HepG2 (cell line): ENCODE measurements at regions not wholly inside any gene's neighbourhood (a gene's known extent, or its start where the extent isn't known, plus 50 kb on each side); places are given as distances from the start of the nearest gene placed in this dataset.

Experiments
- ATAC-seq: fragments of 200-7000 bp; cut with Tn5 transposase; 3 replicates; pipeline ENCODE4 v1.9.1; 2020; ENCODE audit warnings: mild to moderate bottlenecking, moderate library complexity
- BruUV-seq: library from RNA; stranded (reverse); fragments of 400-500 nt; replicated peaks from 2 replicates; lab custom pipeline; 2021; lab: Mats Ljungman, UMichigan
- CTCF ChIA-PET: fragments of 300-600 bp; formaldehyde crosslinking; extraction: SDS; loops from one replicate; lab custom pipeline; 2021; ENCODE audit warnings: low total read pairs, inconsistent platforms, low intra/inter-chr PET ratio; lab: Yijun Ruan, JAX
- POLR2A ChIA-PET: fragments of 350-600 bp; sonication (Branson Sonifier 250); formaldehyde crosslinking; loops from one replicate; lab custom pipeline; 2020; ENCODE audit warnings: antibody characterized with exemption, inconsistent platforms; lab: Yijun Ruan, JAX
- DNase-seq: peaks from one replicate; pipeline ENCODE4 v3.0.0-alpha.2; 2015; ENCODE audit warnings: low spot score
- FAIRE-seq: peaks from 3 replicates; lab custom pipeline; 2011; peaks lifted over from hg19 to GRCh38; lab: Jason Lieb, UNC
- H2AFZ ChIP-seq: one replicate; pipeline ENCODE4 v1.6.1; 2011; ENCODE audit warnings: low read length, inconsistent platforms
- H3K27ac ChIP-seq: fragments of 300-600 bp; 3 replicates; pipeline ENCODE4 v1.8.0; 2011; ENCODE audit warnings: mixed run types, mild to moderate bottlenecking, mixed read lengths, low read length, inconsistent platforms; ENCODE audit not compliant: insufficient read depth; ENCODE audit errors: extremely low read length
- H3K27me3 ChIP-seq, 2 experiments: fragments of 200-600 bp in 1 of 2; 2 replicates in 1 of 2; 3 replicates in 1 of 2; pipeline versions ENCODE4 v1.6.0 to v1.8.0; 2011; ENCODE audit warnings: low read length in 2 of 2, mild to moderate bottlenecking in 2 of 2, moderate library complexity in 2 of 2, inconsistent platforms in 1 of 2; ENCODE audit not compliant: insufficient read depth in 2 of 2, control insufficient read depth in 1 of 2
- H3K36me3 ChIP-seq, 2 experiments: fragments of 200-600 bp in 1 of 2; replicated peaks in 1 of 2; 2 replicates in 1 of 2; 3 replicates in 1 of 2; pipeline versions ENCODE4 v1.5.1 to v1.8.0; 2011; ENCODE audit warnings: low read length in 2 of 2, inconsistent platforms in 1 of 2; ENCODE audit not compliant: insufficient read depth in 2 of 2, control insufficient read depth in 1 of 2
- H3K4me1 ChIP-seq: 2 replicates; pipeline ENCODE4 v1.5.1; 2012; ENCODE audit warnings: low read length, inconsistent platforms; ENCODE audit not compliant: insufficient read depth
- H3K4me2 ChIP-seq: 2 replicates; pipeline ENCODE4 v1.6.0; 2011; ENCODE audit warnings: low read depth, low read length, inconsistent platforms
- H3K4me3 ChIP-seq, 3 experiments: fragments of 200-600 bp in 1 of 3; sonication (generic), shearing (Covaris generic) in 1 of 3; replicated peaks in 1 of 3; 2 replicates each; pipeline ENCODE4 v1.5.1; 2011 to 2016; ENCODE audit warnings: low read length in 3 of 3, inconsistent platforms in 2 of 3, low read depth in 2 of 3, mild to moderate bottlenecking in 2 of 3, control low read depth in 1 of 3, mixed read lengths in 1 of 3; ENCODE audit not compliant: insufficient read depth in 1 of 3
- H3K79me2 ChIP-seq: one replicate; pipeline ENCODE4 v1.6.1; 2011; ENCODE audit warnings: low read length, inconsistent platforms; ENCODE audit not compliant: insufficient read depth
- H3K9ac ChIP-seq: 2 replicates; pipeline ENCODE4 v1.6.0; 2011; ENCODE audit warnings: mild to moderate bottlenecking, low read depth, low read length, inconsistent platforms; ENCODE audit not compliant: insufficient read depth
- H3K9me3 ChIP-seq: 2 replicates; pipeline ENCODE4 v1.5.1; 2012; ENCODE audit warnings: mild to moderate bottlenecking, low read length
- H4K20me1 ChIP-seq: 2 replicates; pipeline ENCODE4 v1.6.0; 2011; ENCODE audit warnings: inconsistent platforms, mild to moderate bottlenecking, low read length, moderate library complexity; ENCODE audit not compliant: insufficient read depth
- KLF13 ChIP-seq: sonication (generic); formaldehyde crosslinking; IDR thresholded peaks from 2 replicates; pipeline ENCODE4 v1.4.0; 2020; ENCODE audit warnings: mild to moderate bottlenecking, missing genetic modification reagents
- PHF20 ChIP-seq: sonication (generic); formaldehyde crosslinking; IDR thresholded peaks from 2 replicates; pipeline ENCODE4 v1.5.0; 2020; ENCODE audit warnings: mild to moderate bottlenecking, missing genetic modification reagents
- RAD51 ChIP-seq: fragments of 450-650 bp; IDR thresholded peaks from 2 replicates; pipeline ENCODE4 v1.6.1; 2016; ENCODE audit warnings: borderline replicate concordance
- SMARCC2 ChIP-seq: fragments of 450-650 bp; IDR thresholded peaks from 2 replicates; pipeline ENCODE4 v1.6.1; 2017; ENCODE audit warnings: antibody characterized with exemption, mild to moderate bottlenecking
- STAG1 ChIP-seq: sonication (generic); formaldehyde crosslinking; IDR thresholded peaks from 2 replicates; pipeline ENCODE4 v1.4.0; 2020; ENCODE audit warnings: missing genetic modification reagents
- STAT5B ChIP-seq: sonication (generic); formaldehyde crosslinking; IDR thresholded peaks from 2 replicates; pipeline ENCODE4 v1.4.0; 2020; ENCODE audit warnings: missing genetic modification reagents
- TCF7L2 ChIP-seq: IDR thresholded peaks from 2 replicates; pipeline ENCODE4 v1.6.1; 2011; ENCODE audit warnings: mild to moderate bottlenecking, low read depth, low read length, moderate library complexity
- ZNF256 ChIP-seq: sonication (generic); formaldehyde crosslinking; conservative IDR thresholded peaks from 2 replicates; pipeline ENCODE4 v1.4.0; 2020; ENCODE audit warnings: missing genetic modification reagents
- ZNF33B ChIP-seq: sonication (generic); formaldehyde crosslinking; IDR thresholded peaks from 2 replicates; pipeline ENCODE4 v1.5.1; 2020; ENCODE audit warnings: mild to moderate bottlenecking, missing genetic modification reagents
- ZNF652 ChIP-seq: IDR thresholded peaks from 2 replicates; pipeline ENCODE4 v1.6.1; 2016; ENCODE audit warnings: low read depth, borderline replicate concordance
- ZSCAN25 ChIP-seq: sonication (generic); formaldehyde crosslinking; IDR thresholded peaks from 2 replicates; pipeline ENCODE4 v1.8.0; 2022; ENCODE audit warnings: mild to moderate bottlenecking, missing genetic modification reagents
- WGBS: methylation state at CpG from one replicate; pipeline ENCODE4 v1.1.6; 2017; ENCODE audit warnings: low lambda C conversion rate; 5-methylcytosine and 5-hydroxymethylcytosine counted together
- in situ Hi-C: cut with HindIII; loops from 2 replicates; pipeline ENCODE4 v1.10.0; 2017; ENCODE audit warnings: low pct_unique_long_range_greater_than_20kb; ENCODE audit not compliant: extremely low pct_ligation_motif_present
- intact Hi-C: fragments of 100-400 bp; cut with micrococcal nuclease; formaldehyde crosslinking; loops from one replicate; pipeline ENCODE4 v1.10.0; 2022; ENCODE audit not compliant: unreplicated experiment
- TF ChIP-seq, protein P1 (sequence below): sonication (generic); formaldehyde crosslinking; IDR thresholded peaks from 2 replicates; pipeline ENCODE4 v1.4.0; 2020; ENCODE audit warnings: mild to moderate bottlenecking, missing genetic modification reagents, borderline replicate concordance
- TF ChIP-seq, protein P2 (sequence below): fragments of 450-650 bp; IDR thresholded peaks from 2 replicates; pipeline ENCODE4 v1.6.1; 2017
- TF ChIP-seq, protein P3 (sequence below): sonication (generic); formaldehyde crosslinking; IDR thresholded peaks from 2 replicates; pipeline ENCODE4 v1.8.1; 2023; ENCODE audit warnings: mild to moderate bottlenecking, missing genetic modification reagents

GRCh38 chr19:23542562-23542961 is 144.4 kb downstream of the ZNF675 start (continued):
- TF ChIP-seq, protein P1, sequence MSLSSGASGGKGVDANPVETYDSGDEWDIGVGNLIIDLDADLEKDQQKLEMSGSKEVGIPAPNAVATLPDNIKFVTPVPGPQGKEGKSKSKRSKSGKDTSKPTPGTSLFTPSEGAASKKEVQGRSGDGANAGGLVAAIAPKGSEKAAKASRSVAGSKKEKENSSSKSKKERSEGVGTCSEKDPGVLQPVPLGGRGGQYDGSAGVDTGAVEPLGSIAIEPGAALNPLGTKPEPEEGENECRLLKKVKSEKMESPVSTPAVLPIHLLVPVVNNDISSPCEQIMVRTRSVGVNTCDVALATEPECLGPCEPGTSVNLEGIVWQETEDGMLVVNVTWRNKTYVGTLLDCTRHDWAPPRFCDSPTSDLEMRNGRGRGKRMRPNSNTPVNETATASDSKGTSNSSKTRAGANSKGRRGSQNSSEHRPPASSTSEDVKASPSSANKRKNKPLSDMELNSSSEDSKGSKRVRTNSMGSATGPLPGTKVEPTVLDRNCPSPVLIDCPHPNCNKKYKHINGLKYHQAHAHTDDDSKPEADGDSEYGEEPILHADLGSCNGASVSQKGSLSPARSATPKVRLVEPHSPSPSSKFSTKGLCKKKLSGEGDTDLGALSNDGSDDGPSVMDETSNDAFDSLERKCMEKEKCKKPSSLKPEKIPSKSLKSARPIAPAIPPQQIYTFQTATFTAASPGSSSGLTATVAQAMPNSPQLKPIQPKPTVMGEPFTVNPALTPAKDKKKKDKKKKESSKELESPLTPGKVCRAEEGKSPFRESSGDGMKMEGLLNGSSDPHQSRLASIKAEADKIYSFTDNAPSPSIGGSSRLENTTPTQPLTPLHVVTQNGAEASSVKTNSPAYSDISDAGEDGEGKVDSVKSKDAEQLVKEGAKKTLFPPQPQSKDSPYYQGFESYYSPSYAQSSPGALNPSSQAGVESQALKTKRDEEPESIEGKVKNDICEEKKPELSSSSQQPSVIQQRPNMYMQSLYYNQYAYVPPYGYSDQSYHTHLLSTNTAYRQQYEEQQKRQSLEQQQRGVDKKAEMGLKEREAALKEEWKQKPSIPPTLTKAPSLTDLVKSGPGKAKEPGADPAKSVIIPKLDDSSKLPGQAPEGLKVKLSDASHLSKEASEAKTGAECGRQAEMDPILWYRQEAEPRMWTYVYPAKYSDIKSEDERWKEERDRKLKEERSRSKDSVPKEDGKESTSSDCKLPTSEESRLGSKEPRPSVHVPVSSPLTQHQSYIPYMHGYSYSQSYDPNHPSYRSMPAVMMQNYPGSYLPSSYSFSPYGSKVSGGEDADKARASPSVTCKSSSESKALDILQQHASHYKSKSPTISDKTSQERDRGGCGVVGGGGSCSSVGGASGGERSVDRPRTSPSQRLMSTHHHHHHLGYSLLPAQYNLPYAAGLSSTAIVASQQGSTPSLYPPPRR, result no peak
- no peak for TF ChIP-seq STAT5B
- no peak for TF ChIP-seq ZNF256 (CRISPR knock-in tag)
- TF ChIP-seq, protein P2, sequence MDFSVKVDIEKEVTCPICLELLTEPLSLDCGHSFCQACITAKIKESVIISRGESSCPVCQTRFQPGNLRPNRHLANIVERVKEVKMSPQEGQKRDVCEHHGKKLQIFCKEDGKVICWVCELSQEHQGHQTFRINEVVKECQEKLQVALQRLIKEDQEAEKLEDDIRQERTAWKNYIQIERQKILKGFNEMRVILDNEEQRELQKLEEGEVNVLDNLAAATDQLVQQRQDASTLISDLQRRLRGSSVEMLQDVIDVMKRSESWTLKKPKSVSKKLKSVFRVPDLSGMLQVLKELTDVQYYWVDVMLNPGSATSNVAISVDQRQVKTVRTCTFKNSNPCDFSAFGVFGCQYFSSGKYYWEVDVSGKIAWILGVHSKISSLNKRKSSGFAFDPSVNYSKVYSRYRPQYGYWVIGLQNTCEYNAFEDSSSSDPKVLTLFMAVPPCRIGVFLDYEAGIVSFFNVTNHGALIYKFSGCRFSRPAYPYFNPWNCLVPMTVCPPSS, result no peak
- TF ChIP-seq ZSCAN25, result no peak
- no peak for TF ChIP-seq STAG1 (CRISPR knock-in tag)
- no peak for TF ChIP-seq KLF13 (CRISPR knock-in tag)

DNA sequence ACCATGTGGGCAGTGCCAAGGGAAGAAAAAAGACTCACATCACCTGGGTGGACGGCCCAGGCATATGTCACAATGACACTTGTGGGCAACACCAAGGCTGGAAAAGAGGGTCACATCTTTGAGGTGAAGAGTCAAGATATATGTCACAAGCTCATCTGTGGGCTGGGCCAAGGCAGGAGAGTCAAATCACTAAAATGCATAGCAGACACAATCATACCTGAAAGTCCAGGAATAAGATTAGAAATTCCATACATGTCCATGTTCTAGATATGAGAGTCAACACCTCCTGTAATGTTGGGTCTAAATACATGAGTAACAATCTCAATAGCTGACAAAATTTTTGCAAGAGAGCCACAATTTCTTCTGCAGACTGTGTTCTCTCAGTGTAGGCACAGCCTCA is 145.0 kb downstream of the ZNF675 start:
- H2AFZ ChIP-seq, result no peak overlapping the region
- no peak for FAIRE-seq
- H3K4me1 ChIP-seq, result no peaks in the 10 kb centered on the region
- H3K79me2 ChIP-seq, result no peaks in the 10 kb centered on the region
- no peak overlapping the region for H3K4me2 ChIP-seq
- H3K27ac ChIP-seq, result no peak overlapping the region
- POLR2A ChIA-PET, result no interaction called here
- H3K9me3 ChIP-seq, result peaks cover 97% of the 10 kb centered on the region
- no peak for DNase-seq
- in situ Hi-C loops (no loop called here), intact Hi-C loops (no loop called here)
- H3K4me3 ChIP-seq, result no peak overlapping the region
- ATAC-seq, result no peak
- CTCF ChIA-PET, result no interaction called here
- H3K9ac ChIP-seq, result no peak overlapping the region
- H3K36me3 ChIP-seq, result no peaks in the 10 kb centered on the region
- no peaks in the 10 kb centered on the region for H4K20me1 ChIP-seq
- no TSS peak for BruUV-seq
- H3K27me3 ChIP-seq, result no peaks in the 10 kb centered on the region
- WGBS, result 0% methylated on average over 1 of the region's 1 CpG
- TF ChIP-seq ZNF652 (CRISPR knock-in tag) (no peak), SMARCC2 (no peak), TCF7L2 (no peak), ZNF33B (no peak), PHF20 (CRISPR knock-in tag) (no peak), RAD51 (no peak)
- TF ChIP-seq, protein P3, sequence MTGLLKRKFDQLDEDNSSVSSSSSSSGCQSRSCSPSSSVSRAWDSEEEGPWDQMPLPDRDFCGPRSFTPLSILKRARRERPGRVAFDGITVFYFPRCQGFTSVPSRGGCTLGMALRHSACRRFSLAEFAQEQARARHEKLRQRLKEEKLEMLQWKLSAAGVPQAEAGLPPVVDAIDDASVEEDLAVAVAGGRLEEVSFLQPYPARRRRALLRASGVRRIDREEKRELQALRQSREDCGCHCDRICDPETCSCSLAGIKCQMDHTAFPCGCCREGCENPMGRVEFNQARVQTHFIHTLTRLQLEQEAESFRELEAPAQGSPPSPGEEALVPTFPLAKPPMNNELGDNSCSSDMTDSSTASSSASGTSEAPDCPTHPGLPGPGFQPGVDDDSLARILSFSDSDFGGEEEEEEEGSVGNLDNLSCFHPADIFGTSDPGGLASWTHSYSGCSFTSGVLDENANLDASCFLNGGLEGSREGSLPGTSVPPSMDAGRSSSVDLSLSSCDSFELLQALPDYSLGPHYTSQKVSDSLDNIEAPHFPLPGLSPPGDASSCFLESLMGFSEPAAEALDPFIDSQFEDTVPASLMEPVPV, result no peak
